ENCODE measurements at regions not wholly inside any gene's neighbourhood (a gene's known extent, or its start where the extent isn't known, plus 50 kb on each side); places are given as distances from the start of the nearest gene placed in this dataset.

- H3K4me2 ChIP-seq (ENCODE audit: low read length) = no peak overlapping the region
- H3K27me3 ChIP-seq (ENCODE audit: insufficient read depth, low read depth, low read length) = no peaks in the 10 kb centered on the region
- no peaks in the 10 kb centered on the region for H3K9me3 ChIP-seq (ENCODE audit: low read length)
Observed at GRCh38 chr14:25508845-25509244, 458.9 kb upstream of the STXBP6 start.

GRCh38 chr14:25501749-25502148 is 451.8 kb upstream of the STXBP6 start:
- Histone ChIP-seq H3K9ac (ENCODE audit: low read length) (no peak overlapping the region), H3K79me2 (replicated peaks; ENCODE audit: insufficient read depth, low read length) (no peaks in the 10 kb centered on the region), H3K27me3 (ENCODE audit: insufficient read depth, low read depth, low read length) (no peaks in the 10 kb centered on the region), H3K9me3 (ENCODE audit: low read length) (no peaks in the 10 kb centered on the region), H3K4me2 (ENCODE audit: low read length) (no peak overlapping the region), H3K27ac (ENCODE audit: low read length) (no peak overlapping the region), H3F3A (ENCODE audit: insufficient read depth, low read length, poor library complexity, severe bottlenecking) (no peaks in the 10 kb centered on the region), H2AFZ (ENCODE audit: low read depth, low read length) (no peak overlapping the region), H4K20me1 (ENCODE audit: insufficient read depth) (no peaks in the 10 kb centered on the region), H3K9me2 (ENCODE audit: insufficient read depth, low read length) (no peaks in the 10 kb centered on the region), H3K36me3 (ENCODE audit: insufficient read depth, low read length) (no peaks in the 10 kb centered on the region), H3K4me3 (ENCODE audit: low read length) (no peak overlapping the region)
- TF ChIP-seq REST (IDR thresholded peaks at IDR 0.05; ENCODE audit: borderline replicate concordance) (no peak), RAD21 (conservative IDR thresholded peaks at IDR 0.05) (no peak), MXI1 (conservative IDR thresholded peaks at IDR 0.05; ENCODE audit: poor library complexity, severe bottlenecking) (no peak), EP300 (conservative IDR thresholded peaks at IDR 0.05; ENCODE audit: poor library complexity, severe bottlenecking) (no peak), EZH2 (IDR thresholded peaks at IDR 0.05; ENCODE audit: borderline replicate concordance, insufficient read depth, low read length, poor library complexity, severe bottlenecking) (no peak)

More at GRCh38 chr14:25508845-25509244, 458.9 kb upstream of the STXBP6 start:
- H3K79me2 ChIP-seq (replicated peaks; ENCODE audit: insufficient read depth, low read length) = no peaks in the 10 kb centered on the region
- H3K4me3 ChIP-seq (ENCODE audit: low read length) = no peak overlapping the region
- H3K9ac ChIP-seq (ENCODE audit: low read length) = no peak overlapping the region
- H4K20me1 ChIP-seq (ENCODE audit: insufficient read depth) = no peaks in the 10 kb centered on the region
- no peaks in the 10 kb centered on the region for H3F3A ChIP-seq (ENCODE audit: insufficient read depth, low read length, poor library complexity, severe bottlenecking)
- H2AFZ ChIP-seq (ENCODE audit: low read depth, low read length) = no peak overlapping the region
- H3K36me3 ChIP-seq (ENCODE audit: insufficient read depth, low read length) = no peaks in the 10 kb centered on the region
- TF ChIP-seq TAF1 (IDR thresholded peaks at IDR 0.05; ENCODE audit: low read depth) (no peak), EP300 (conservative IDR thresholded peaks at IDR 0.05; ENCODE audit: poor library complexity, severe bottlenecking) (no peak), CTCF (IDR thresholded peaks at IDR 0.05; ENCODE audit: poor library complexity, severe bottlenecking) (no peak), POLR2AphosphoS5 (IDR thresholded peaks at IDR 0.05) (no peak), SMC3 (conservative IDR thresholded peaks at IDR 0.05; ENCODE audit: poor library complexity) (no peak), MXI1 (conservative IDR thresholded peaks at IDR 0.05; ENCODE audit: poor library complexity, severe bottlenecking) (no peak), RAD21 (conservative IDR thresholded peaks at IDR 0.05) (no peak), EZH2 (IDR thresholded peaks at IDR 0.05; ENCODE audit: borderline replicate concordance, insufficient read depth, low read length, poor library complexity, severe bottlenecking) (no peak), REST (IDR thresholded peaks at IDR 0.05; ENCODE audit: borderline replicate concordance) (no peak)
- H3K27ac ChIP-seq (ENCODE audit: low read length) = no peak overlapping the region
- no peaks in the 10 kb centered on the region for H3K9me2 ChIP-seq (ENCODE audit: insufficient read depth, low read length)
